H9 (cell line): ENCODE measurements at regions not wholly inside any gene's neighbourhood (a gene's known extent, or its start where the extent isn't known, plus 50 kb on each side); places are given as distances from the start of the nearest gene placed in this dataset.

Experiments
- DNase-seq: peaks from one replicate; pipeline ENCODE4 v3.0.0-alpha.2; 2017
- H2AFZ ChIP-seq: one replicate; pipeline ENCODE4 v1.6.1; 2013; ENCODE audit warnings: mild to moderate bottlenecking, low read length, control low read depth, moderate library complexity
- H2AK5ac ChIP-seq: 2 replicates; pipeline ENCODE4 v1.6.1; 2013; ENCODE audit warnings: low read length, control low read depth, mixed read lengths; ENCODE audit not compliant: insufficient read length
- H2BK120ac ChIP-seq: one replicate; pipeline ENCODE4 v1.6.1; 2013; ENCODE audit warnings: low read depth, mild to moderate bottlenecking, low read length, control low read depth, inconsistent platforms; ENCODE audit not compliant: poor library complexity, severe bottlenecking
- H2BK12ac ChIP-seq: 2 replicates; pipeline ENCODE4 v1.6.1; 2013; ENCODE audit warnings: low read length, control low read depth, mixed read lengths, low read depth; ENCODE audit not compliant: insufficient read length
- H2BK15ac ChIP-seq: 2 replicates; pipeline ENCODE4 v1.6.1; 2013; ENCODE audit warnings: low read depth, low read length, control low read depth
- H2BK20ac ChIP-seq: one replicate; pipeline ENCODE4 v1.6.1; 2013; ENCODE audit warnings: low read depth, mild to moderate bottlenecking, low read length, control low read depth, inconsistent platforms; ENCODE audit not compliant: poor library complexity, severe bottlenecking
- H2BK5ac ChIP-seq: 2 replicates; pipeline ENCODE4 v1.6.1; 2013; ENCODE audit warnings: low read length, control low read depth, mixed read lengths; ENCODE audit not compliant: insufficient read length
- H3K14ac ChIP-seq: 2 replicates; pipeline ENCODE4 v1.6.1; 2013; ENCODE audit warnings: low read length, control low read depth; ENCODE audit not compliant: insufficient read depth
- H3K18ac ChIP-seq: 2 replicates; pipeline ENCODE4 v1.6.1; 2013; ENCODE audit warnings: low read depth, mild to moderate bottlenecking, mixed read lengths, low read length, control low read depth; ENCODE audit not compliant: insufficient read length
- H3K23ac ChIP-seq: 2 replicates; pipeline ENCODE4 v1.6.1; 2013; ENCODE audit warnings: low read length, control low read depth, mixed read lengths, low read depth; ENCODE audit not compliant: insufficient read length
- H3K23me2 ChIP-seq: 2 replicates; pipeline ENCODE4 v1.6.1; 2013; ENCODE audit warnings: low read depth, mild to moderate bottlenecking, mixed read lengths, low read length, control low read depth; ENCODE audit not compliant: insufficient read length, poor library complexity, severe bottlenecking
- H3K27ac ChIP-seq: 2 replicates; pipeline ENCODE4 v1.5.1; 2013; ENCODE audit warnings: low read length, control low read depth, mixed read lengths, low read depth; ENCODE audit not compliant: insufficient read length
- H3K27me3 ChIP-seq: 2 replicates; pipeline ENCODE4 v1.6.1; 2013; ENCODE audit warnings: low read length, control low read depth, inconsistent platforms; ENCODE audit not compliant: insufficient read depth
- H3K4ac ChIP-seq: 2 replicates; pipeline ENCODE4 v1.6.1; 2013; ENCODE audit warnings: low read depth, mild to moderate bottlenecking, control low read depth, inconsistent platforms, low read length, moderate library complexity
- H3K4me1 ChIP-seq: 2 replicates; pipeline ENCODE4 v1.6.1; 2013; ENCODE audit warnings: low read length, control low read depth, inconsistent platforms; ENCODE audit not compliant: insufficient read depth
- H3K4me2 ChIP-seq: 2 replicates; pipeline ENCODE4 v1.6.1; 2013; ENCODE audit warnings: low read length, control low read depth, mixed read lengths; ENCODE audit not compliant: insufficient read length, insufficient read depth
- H3K56ac ChIP-seq: 2 replicates; pipeline ENCODE4 v1.6.1; 2013; ENCODE audit warnings: low read depth, mild to moderate bottlenecking, mixed read lengths, low read length, control low read depth; ENCODE audit not compliant: insufficient read length
- H3K79me1 ChIP-seq: 2 replicates; pipeline ENCODE4 v1.6.1; 2013; ENCODE audit warnings: low read depth, mild to moderate bottlenecking, moderate library complexity, low read length, control low read depth, inconsistent platforms; ENCODE audit not compliant: insufficient read depth, poor library complexity, severe bottlenecking
- H3K79me2 ChIP-seq: 2 replicates; pipeline ENCODE4 v1.6.1; 2013; ENCODE audit warnings: low read length, control low read depth, inconsistent platforms; ENCODE audit not compliant: insufficient read depth
- H3K9ac ChIP-seq: 2 replicates; pipeline ENCODE4 v1.6.1; 2013; ENCODE audit warnings: low read length, control low read depth, mixed read lengths; ENCODE audit not compliant: insufficient read length; ENCODE audit errors: extremely low read depth
- H3K9me3 ChIP-seq: one replicate; pipeline ENCODE4 v1.6.1; 2013; ENCODE audit warnings: low read depth, low read length, inconsistent platforms; ENCODE audit not compliant: control insufficient read depth
- H3T11ph ChIP-seq: one replicate; pipeline ENCODE4 v1.6.1; 2013; ENCODE audit warnings: mild to moderate bottlenecking, low read length, control low read depth, inconsistent platforms
- H4K20me1 ChIP-seq: one replicate; pipeline ENCODE4 v1.6.1; 2013; ENCODE audit not compliant: control insufficient read depth, insufficient read length, insufficient read depth
- H4K5ac ChIP-seq: 2 replicates; pipeline ENCODE4 v1.6.1; 2013; ENCODE audit warnings: low read depth, mild to moderate bottlenecking, mixed read lengths, low read length, control low read depth; ENCODE audit not compliant: insufficient read length
- H4K8ac ChIP-seq: replicated peaks from 2 replicates; pipeline ENCODE4 v1.6.1; 2013; ENCODE audit warnings: low read length, control low read depth, mixed read lengths, low read depth; ENCODE audit not compliant: insufficient read length
- H4K91ac ChIP-seq: 2 replicates; pipeline ENCODE4 v1.6.1; 2013; ENCODE audit warnings: low read depth, mild to moderate bottlenecking, moderate library complexity, mixed read lengths, low read length, control low read depth; ENCODE audit not compliant: insufficient read length
- H3K27ac Mint-ChIP-seq, 3 experiments: 2 replicates in 2 of 3; 3 replicates in 1 of 3; pipeline ENCODE4 v1.8.0; 2020 to 2021; ENCODE audit warnings: mixed read lengths in 3 of 3, mild to moderate bottlenecking in 1 of 3, moderate library complexity in 1 of 3
- H3K27me3 Mint-ChIP-seq: 2 replicates; pipeline ENCODE4 v1.8.0; 2021; ENCODE audit warnings: low read depth, mild to moderate bottlenecking, moderate library complexity, mixed read lengths
- H3K36me3 Mint-ChIP-seq, 3 experiments: 2 replicates in 2 of 3; 3 replicates in 1 of 3; pipeline ENCODE4 v1.8.0; 2020 to 2021; ENCODE audit warnings: low read depth in 3 of 3, mixed read lengths in 3 of 3; ENCODE audit not compliant: insufficient read depth in 1 of 3
- H3K4me1 Mint-ChIP-seq, 2 experiments: 2 replicates each; pipeline ENCODE4 v1.8.0; 2020; ENCODE audit warnings: mixed read lengths in 2 of 2
- H3K4me3 Mint-ChIP-seq, 2 experiments: 2 replicates in 1 of 2; 3 replicates in 1 of 2; pipeline ENCODE4 v1.8.0; 2020 to 2021; ENCODE audit warnings: mild to moderate bottlenecking in 2 of 2, mixed read lengths in 2 of 2, moderate library complexity in 1 of 2
- H3K9me3 Mint-ChIP-seq, 2 experiments: 2 replicates in 1 of 2; 3 replicates in 1 of 2; pipeline ENCODE4 v1.8.0; 2020; ENCODE audit warnings: mild to moderate bottlenecking in 2 of 2, mixed read lengths in 2 of 2, moderate library complexity in 1 of 2
- WGBS: extraction: QIAGEN DNeasy Blood & Tissue Kit; methylation state at CpG from one replicate; pipeline ENCODE4 v1.1.7; 2013; ENCODE audit warnings: missing lambda C conversion rate, low lambda C conversion rate, mixed read lengths; ENCODE audit not compliant: insufficient read length; ENCODE audit errors: extremely low coverage; 5-methylcytosine and 5-hydroxymethylcytosine counted together
- TF ChIP-seq, protein P1 (sequence below): fragments of 200-600 bp; sonication (generic); conservative IDR thresholded peaks from 3 replicates; pipeline ENCODE4 v1.8.0; 2021; ENCODE audit warnings: antibody characterized with exemption, mild to moderate bottlenecking

DNA sequence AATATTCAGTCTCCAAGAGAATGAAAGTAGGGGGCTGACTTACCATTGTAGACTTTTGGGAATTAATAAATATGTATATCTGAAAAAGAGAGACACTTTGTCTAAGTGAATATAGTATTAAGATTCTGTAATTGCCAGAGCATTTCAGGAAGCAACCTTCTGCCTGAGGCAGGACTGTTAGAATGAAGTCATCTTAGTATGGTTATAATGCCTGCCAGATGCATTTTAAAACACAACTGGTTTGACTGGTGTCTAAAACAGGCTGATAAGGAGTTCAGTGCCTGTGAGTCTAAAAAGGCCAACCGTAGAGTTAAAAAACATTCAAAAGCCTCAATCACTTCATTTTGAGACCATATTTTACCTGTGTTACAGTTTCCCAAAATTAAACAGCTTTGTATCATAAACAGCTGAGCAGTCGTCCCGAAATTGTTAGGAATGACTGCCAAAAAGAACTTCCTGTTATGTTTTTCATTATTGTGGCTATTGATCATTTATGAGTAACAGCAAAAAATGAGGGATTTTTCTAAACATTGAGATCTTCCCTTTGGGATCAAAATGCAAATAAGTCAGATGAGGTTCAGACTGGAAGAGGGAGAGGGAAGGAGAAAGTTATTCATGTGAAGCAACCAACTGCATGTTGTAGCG is 443.9 kb downstream of the PID1 start:
- no peak overlapping the region for H2BK12ac ChIP-seq
- no peak overlapping the region for H3K9ac ChIP-seq
- H2BK15ac ChIP-seq: no peak overlapping the region
- H3K4me2 ChIP-seq: no peak overlapping the region
- no peak overlapping the region for H4K5ac ChIP-seq
- no peak overlapping the region for H3K27ac ChIP-seq
- H3K79me1 ChIP-seq: no peaks in the 10 kb centered on the region
- H2BK20ac ChIP-seq: no peak overlapping the region
- no peaks in the 10 kb centered on the region for H4K20me1 ChIP-seq
- H2AK5ac ChIP-seq: no peak overlapping the region
- no peaks in the 10 kb centered on the region for H3K9me3 ChIP-seq
- no peaks in the 10 kb centered on the region for H3K23me2 ChIP-seq
- H4K8ac ChIP-seq: no peak overlapping the region
- no peak overlapping the region for H2BK120ac ChIP-seq
- no peak overlapping the region for H3K23ac ChIP-seq
- no CpG with 5 or more reads among the region's 4 CpGs for WGBS
- H3K18ac ChIP-seq: no peak overlapping the region
- no peak for DNase-seq
- no peak overlapping the region for H3K4me3 Mint-ChIP-seq
- H3K79me2 ChIP-seq: no peaks in the 10 kb centered on the region
- H2AFZ ChIP-seq: no peak overlapping the region
- no peak overlapping the region for H3T11ph ChIP-seq
- TF ChIP-seq, protein P1, sequence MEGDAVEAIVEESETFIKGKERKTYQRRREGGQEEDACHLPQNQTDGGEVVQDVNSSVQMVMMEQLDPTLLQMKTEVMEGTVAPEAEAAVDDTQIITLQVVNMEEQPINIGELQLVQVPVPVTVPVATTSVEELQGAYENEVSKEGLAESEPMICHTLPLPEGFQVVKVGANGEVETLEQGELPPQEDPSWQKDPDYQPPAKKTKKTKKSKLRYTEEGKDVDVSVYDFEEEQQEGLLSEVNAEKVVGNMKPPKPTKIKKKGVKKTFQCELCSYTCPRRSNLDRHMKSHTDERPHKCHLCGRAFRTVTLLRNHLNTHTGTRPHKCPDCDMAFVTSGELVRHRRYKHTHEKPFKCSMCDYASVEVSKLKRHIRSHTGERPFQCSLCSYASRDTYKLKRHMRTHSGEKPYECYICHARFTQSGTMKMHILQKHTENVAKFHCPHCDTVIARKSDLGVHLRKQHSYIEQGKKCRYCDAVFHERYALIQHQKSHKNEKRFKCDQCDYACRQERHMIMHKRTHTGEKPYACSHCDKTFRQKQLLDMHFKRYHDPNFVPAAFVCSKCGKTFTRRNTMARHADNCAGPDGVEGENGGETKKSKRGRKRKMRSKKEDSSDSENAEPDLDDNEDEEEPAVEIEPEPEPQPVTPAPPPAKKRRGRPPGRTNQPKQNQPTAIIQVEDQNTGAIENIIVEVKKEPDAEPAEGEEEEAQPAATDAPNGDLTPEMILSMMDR: no peak
- H3K4me1 Mint-ChIP-seq: no peaks in the 10 kb centered on the region
- no peaks in the 10 kb centered on the region for H3K4me1 ChIP-seq
- no peaks in the 10 kb centered on the region for H3K36me3 Mint-ChIP-seq
- no peaks in the 10 kb centered on the region for H3K27me3 ChIP-seq
- H4K91ac ChIP-seq: no peak overlapping the region
- H2BK5ac ChIP-seq: no peak overlapping the region
- H3K56ac ChIP-seq: no peak overlapping the region
- no peak overlapping the region for H3K14ac ChIP-seq
- H3K4ac ChIP-seq: no peak overlapping the region
- no peaks in the 10 kb centered on the region for H3K27me3 Mint-ChIP-seq
- peaks cover 0 to 2% of the 10 kb centered on the region in 2 experiments; a peak in 2 of 5 replicates for H3K9me3 Mint-ChIP-seq
- no peak overlapping the region for H3K27ac Mint-ChIP-seq
